CD4-positive, alpha-beta T cell treated with Interleukin-4 for 1 hour (primary cell): ENCODE measurements at regions not wholly inside any gene's neighbourhood (a gene's known extent, or its start where the extent isn't known, plus 50 kb on each side); places are given as distances from the start of the nearest gene placed in this dataset.

Experiments
- DNase-seq, 2 donors: peaks; one replicate each; pipeline ENCODE4 v3.0.0-alpha.2; 2020 to 2022

DNA sequence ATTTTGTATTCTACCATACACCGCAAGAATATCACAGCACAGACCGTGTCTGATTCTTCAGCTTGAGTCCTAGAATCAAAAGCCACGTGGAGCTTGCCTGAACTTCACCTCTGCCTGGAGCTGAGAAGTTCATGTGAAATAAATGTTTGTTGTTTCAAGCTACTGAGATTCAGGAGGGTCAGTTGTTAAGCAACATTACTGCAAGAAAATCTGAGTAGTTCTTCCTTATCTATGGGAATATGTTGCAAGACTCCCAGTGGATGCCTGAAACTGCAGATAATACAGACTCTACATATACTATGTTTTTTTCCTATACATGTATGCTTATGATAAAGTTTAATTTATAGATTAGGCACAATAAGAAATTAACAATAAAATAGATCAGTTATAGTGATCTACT is 995.3 kb downstream of the TBC1D22A start:
- no peak for DNase-seq

DNA sequence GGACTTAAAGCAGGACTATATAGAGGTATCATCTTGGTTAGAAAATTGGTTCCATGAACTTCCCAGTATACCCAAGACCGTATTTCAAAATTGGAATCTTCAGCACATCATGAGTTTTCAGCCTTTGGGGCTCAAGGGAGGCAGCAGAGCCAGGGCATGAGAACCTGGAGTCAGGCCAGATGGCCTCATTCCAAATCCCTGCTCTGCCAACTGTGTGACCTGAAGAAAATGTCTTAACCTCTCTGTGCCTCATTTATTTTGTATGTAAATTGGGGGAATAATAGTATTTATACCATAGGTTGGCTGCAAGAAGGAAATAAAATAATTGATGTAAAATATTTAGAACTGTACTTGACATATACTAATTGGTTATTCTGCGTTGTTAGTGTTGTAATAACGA is 987.6 kb downstream of the TBC1D22A start:
- no peak for DNase-seq

DNA sequence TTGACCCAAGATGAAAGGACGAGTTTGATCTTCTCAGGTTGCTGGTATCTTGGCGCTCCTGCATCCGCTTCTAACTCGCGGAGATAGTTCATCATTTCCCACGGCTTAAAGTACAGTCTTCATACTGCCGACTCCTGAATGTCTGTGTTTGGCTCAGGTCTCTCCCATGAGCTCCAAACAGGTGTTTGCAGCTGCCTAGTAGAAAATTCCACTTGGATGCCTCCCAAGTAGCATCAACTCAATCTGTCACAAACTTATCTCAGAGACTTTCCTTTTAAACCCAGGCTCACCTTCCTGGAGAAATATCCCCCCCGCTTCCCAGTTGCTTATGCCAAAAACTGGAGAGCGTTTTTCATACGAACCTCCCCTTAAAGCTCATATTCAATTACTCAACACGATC is 986.5 kb downstream of the TBC1D22A start:
- DNase-seq = no peak

DNA sequence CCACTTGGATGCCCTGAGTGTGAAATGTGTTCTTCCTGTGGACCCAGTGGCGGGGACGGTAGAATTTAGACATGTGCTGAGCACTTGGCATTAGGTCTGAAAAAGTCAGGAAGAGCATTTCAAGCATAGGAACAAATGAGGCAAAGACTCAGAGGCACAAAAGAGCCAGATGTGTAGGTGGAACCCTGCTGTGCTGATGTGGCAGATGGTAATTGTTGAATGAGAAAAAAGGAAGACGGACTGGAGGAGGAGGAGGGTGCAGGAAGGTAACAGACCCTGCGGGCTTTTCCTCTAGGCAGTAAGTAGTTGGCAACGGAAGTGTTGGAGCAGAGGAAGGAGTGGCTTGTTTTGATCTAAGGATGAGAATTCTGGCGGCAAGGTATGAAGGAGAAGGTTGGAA is 985.8 kb downstream of the TBC1D22A start:
- no peak for DNase-seq

DNA sequence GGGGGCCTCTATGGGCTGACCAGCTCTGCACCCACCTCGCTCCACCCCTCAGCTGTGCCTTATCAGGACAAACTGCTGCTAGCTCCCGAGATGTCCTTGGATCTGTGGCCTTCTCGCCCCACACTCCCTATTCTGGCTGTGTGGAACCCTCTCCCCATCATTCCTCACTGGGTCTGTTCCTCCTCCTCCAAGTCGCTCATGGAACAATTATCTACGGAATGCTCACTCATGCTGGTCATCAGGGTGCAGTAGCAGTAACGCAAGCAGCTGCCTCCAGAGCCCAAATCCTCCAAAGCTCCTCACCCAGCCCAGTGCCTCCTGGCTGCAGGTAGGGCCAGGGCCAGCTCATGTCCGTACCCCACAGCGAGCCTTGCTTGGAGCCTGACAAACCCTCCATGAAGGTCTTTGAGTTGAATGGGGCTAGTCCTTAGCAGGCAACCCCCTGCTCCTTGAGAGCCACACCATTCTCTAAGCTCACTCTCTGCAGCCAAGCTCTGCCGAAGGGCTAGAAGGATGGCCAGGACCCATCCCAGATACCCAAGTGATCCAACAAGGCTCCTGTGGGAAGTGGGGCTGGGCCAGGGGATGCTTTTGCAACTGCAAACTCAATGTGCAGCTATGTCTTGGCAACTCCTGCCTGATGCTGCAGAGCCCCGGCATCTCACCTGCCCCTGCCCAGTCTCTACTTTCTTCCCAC is 977.8 kb downstream of the TBC1D22A start:
- DNase-seq = no peak

DNA sequence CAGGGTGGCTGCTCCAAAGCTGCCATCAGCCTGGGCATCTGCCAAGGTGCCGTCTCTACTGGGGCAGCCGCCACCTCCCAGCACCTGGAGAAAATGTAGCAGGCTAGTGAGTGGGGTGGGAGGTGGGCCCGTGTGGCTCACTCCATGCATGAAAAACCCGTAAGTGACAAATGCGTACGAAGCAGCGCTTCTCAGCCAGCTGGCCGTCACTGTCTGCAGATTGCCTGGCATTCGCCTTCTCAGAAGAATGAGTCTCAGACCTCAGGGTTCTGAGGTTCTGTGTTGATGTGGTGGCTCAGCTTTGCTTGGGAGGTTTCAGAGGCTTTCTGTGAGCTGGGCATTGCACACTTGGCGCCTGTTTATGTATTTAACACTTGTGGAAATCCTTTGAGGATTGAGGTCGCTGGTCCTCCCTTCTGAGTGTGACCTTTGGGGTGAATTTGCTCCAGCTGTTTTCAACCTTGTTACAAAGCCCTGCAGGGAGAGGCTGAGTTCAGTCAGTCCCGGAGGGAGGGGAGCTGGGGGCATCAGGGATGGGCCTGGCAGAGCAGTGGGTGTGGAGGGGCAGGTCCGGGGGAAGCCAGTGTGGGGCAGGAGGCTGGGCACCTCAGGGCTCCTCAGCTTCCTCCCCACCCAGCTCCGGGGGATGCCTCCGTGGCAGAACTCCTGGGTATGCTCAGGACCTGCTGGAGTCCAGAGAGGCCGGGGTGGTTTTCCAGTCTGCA is 977.0 kb downstream of the TBC1D22A start:
- DNase-seq = no peak

DNA sequence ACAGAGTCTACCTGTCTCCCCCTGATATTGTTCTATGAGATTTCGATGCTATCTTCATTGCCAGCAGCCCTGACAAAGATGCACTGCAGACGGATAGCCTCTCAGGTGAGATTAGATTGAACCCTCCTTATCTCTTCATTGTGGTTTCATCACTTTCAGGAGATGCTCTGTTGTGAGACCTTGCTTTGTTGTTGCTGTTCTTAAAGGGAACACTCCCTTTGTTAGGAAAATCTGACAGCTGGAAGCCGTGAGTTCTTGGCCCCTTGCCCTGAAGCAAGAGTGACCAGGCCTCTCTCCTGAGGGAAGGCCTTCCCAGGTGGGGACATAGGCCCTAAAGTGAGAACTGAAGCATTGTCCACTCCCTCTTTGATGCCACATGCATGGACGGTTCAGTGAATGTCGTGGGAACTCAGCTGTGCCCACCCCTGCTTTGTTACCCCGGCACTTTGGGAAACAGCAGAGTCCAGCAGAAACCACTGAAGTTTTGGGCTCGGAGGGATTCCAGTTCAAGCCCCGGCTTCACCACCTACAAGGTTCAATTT is 976.1 kb downstream of the TBC1D22A start:
- no peak for DNase-seq

DNA sequence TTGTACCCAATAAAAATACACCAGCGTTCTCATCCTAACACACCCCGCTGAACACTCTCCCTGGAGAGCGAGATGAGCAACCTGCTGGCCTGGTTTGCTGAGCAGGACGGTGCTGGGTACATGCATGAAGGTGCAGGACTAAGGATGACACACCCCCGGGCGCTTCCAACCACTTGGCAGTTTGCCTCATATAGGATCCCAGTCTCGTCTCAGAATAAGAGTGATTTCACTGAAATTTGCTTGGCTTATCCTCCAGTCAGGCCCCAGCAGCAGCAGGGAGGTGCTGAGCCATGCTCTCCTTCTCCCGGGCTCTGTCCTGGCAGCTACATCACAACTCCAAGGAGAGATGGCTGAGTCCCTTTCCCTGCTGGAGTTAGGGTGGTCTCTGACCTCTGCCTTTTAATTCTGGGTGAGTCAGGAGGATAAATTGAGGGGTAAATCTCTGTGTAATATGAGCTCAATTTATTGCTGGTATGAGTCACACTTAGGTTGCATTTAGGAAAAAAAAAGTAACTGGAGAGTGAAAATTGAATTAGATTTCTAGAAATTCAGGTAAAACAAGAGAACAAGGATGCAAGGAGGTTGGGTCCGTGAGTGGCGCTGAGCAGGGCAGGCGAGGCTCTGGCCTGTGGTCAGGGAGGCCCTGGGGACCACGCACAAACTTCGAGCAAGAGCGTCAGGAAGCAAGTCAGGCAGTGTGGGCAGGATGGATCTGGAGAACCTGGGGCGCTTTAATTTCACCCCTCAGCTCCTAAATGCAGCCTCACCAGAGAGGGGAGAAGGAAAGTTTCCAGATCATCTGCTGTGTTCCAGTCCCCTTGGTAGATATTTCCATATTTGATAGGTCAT is 974.0 kb downstream of the TBC1D22A start:
- no peak for DNase-seq

DNA sequence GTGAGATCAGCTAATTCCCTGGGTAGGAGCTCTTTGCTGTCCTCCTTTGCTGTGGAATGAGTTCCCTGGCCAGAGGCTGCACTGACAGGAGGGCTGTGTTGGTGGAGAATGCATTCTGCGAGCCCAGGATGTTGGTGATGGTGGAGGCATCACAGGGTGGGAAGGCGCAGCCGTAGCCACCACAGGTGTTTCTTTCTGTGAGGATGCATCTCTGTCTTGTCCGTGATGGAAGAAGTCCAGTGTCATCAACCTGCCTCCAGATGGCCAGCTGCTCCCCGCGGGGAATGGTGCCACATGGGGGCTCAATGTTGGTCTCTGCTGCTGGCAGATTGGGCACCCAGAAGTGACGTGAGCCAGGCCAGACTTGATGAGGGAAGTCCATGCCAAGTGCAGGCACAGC is 972.1 kb downstream of the TBC1D22A start:
- DNase-seq = no peak

DNA sequence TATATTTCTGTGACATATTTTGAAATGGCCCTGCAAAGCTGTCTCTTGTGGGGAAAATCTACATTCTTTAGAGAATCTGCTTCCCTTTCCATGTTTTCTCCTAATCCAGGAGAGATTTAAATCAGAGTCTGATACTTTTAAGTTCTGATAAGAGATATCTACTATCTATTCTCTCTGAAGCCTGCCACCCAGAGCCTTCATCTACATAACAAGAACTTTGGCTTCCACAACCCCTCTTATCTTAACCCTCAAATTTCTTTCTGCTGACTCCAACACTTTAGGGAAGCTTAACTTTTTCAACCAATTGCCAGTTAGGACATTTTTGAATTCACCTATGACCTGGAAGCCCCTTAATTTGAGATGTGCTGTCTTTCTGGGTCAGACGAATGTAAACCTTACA is 965.2 kb downstream of the TBC1D22A start:
- DNase-seq = no peak

DNA sequence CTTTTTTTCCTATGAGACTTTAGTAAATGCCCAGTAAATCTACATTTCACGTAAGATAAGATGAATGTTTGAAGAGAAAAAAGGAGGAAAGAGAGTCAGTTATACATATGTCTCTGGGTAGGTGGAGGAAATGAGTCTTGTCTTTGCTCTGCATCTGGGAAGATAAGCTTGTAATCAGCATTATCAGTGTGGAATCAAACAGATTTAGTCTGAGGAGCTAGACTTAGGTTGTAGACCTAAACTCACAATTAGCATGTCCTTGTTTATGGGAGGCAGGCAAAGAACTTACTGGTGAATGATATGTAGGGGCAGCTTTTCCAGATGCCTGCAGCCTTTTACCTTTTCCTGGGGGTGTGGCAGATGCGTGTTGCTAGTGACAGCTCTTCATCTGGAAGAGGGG is 962.3 kb downstream of the TBC1D22A start:
- DNase-seq = no peak

DNA sequence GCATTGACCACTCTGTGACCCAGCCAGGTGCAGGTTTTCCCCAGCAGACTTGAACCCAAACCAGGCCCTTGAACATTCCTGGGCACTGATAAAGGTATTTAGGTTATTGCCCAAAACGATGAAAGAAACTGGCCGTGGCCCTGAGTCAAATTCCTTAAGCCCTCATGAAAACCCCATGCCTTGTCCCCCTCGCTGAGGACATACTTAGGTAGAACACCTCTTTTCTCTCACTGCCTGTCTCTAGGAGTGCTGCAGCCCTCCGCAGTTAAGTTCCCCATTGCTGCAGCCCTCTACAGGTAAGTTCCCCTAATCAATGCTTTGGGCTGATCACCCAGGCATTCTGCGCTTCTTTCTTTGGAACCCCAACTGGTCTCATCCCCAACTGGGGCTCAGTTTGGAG is 961.6 kb downstream of the TBC1D22A start:
- DNase-seq = no peak

DNA sequence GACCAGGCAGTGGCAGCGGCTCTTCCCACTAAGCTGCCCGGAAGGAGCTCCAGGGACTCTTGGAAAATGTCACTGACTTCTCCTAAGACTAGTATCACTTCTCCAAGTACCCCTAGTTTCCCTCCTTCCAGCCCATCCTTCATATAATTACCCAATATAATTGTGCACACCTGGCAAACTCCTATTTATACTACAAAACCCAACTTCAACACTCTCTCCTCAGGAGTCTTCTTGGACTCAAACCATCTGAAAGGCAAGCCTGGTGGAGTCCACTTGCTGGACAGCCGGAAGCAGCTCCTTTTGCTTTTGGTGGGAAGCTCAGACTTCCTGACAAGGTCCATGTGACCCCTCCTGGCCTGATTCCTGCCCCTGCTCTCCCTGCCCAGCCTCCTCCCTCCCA is 955.9 kb downstream of the TBC1D22A start:
- no peak for DNase-seq

DNA sequence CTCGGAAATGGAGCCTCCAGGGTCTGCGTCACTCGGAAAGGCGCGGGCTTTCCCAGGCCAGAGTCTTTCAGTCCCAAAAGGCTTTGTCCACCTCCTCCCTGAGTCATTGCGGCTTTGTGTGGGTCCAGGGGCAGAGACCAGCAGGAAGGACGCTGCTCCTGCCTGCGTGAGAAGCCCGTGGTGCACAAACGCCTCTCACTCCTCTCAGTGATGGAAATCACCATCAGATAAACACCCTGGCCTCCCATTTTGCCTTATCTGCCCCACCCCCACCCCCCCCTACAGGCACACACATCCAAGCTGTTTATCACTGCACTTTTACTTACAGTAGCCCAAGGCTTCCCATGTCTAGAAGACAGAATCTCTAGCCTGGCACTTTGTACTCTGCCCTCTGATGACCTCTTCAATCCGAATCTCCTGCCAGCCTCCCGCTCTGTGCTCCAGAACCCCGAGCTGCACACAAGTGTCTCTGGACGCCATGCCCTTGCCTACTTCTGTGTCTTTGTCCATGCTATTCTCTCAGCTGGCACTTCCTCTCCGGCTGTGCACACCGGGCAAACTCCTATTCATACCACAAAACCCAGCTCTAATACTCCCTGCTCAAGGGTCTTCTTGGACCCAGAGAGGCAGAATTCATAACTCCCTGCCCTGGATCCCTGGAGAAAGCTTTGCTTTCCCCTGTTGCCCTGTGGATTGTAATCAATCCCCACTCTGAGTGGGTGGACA is 954.6 kb downstream of the TBC1D22A start:
- no peak for DNase-seq

DNA sequence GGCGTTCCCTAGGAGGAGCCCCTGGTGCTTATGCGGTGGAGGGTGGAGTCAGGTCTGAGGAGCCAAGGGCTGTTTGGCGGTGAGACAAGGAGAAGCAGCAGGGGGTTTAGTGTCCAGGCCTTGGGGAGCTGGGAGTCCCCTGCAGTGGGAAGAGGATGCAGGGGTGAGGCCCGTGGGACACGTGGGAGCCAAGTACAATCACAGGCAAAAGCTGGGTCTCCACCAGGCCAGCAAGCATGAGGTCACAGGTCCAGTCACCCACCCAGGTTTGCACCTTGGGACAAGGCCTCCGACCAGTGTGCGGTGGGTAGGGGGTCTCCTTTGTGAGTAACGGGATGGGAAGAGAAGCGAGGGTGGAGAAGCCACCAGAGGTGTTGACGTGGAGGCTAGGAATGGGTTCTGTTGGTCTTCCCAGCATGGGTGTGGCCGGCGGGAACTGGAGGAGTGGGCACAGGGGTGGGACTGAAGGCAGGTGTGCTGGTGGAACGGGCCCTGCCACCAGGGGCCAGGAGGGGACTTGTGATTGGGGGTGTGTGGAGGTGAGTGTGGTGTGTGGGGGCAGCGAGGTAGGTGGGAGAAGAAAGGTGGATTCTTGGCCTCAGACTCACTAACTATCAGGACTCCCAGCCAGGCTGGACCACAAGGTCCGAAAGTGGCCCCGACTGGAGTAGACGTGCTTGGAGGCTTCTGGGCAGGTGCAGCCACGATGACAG is 953.6 kb downstream of the TBC1D22A start:
- no peak for DNase-seq

DNA sequence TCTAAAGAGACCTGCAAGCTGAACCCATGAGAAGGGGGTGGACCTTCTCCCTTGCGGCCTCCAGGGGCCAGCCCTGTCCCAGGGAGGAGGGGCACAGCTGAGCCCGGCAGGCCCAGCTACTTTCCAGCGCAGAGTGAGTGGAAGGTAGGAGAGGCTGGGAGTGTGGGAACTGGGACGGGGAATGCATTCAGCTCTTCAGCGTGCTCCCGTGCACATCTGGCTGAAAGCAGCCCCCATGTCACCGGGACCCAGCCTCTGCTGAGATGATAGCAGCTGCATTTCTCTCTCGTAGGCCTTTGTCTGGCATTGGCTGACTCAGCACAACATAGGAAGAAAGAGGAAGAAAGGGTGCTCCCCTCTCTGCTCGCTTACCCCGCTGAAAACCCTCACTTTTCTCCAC is 951.5 kb downstream of the TBC1D22A start:
- DNase-seq = no peak

DNA sequence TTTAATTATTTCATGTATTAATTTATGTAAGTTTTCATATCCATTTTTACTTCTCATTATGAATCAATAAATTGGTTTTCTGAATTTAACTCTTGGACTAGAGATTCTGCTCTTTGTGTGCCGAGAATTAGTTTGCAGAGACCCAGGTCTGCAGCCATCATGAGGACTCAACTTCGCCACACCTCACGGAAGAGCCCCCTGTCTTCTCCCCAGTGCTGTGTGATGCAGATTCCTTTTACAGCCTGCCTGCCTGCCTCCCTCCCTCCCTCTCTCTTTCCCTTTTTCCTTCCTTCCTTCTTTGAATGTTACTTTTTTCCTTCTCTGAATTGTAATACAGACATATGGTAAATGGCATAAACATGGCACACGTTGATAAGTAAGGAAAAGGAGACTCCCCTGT is 947.7 kb downstream of the TBC1D22A start:
- DNase-seq = no peak

DNA sequence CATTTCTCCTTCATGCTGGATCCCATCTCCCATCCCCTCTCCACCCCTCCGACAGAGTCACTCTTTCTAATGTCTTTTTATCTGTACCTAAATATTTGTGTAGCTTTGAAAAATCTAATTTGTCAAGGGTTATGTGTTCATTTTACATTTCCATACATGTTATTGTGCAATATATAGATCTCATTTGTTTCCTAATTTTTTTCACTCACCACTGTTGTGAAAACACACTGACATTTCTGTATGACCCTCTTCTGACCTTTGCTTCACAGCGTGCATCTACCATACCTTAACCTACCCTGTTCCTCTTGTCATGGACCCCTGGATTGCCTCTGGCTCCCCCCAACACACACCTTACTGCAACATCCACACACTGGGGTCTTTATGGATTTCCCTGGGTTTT is 942.9 kb downstream of the TBC1D22A start:
- DNase-seq = no peak

DNA sequence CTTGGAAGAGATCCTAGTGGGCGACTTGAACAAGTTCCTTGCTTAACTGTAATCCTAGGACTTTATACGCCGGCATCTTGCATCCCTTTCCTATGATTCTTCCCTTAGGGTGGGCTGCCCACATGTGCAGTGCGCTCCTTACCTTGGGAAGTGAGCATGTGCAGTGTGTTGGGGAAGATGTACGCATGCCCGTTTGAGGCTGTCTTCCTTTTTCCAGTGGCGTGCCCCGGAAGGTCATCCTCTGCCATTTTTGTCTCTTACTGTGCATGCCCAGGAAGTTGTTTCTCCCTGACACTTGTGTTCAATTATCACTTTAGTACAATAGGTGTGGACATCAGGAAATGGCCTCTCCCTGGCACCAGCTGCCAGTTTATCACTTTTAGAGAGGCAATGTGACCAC is 936.5 kb downstream of the TBC1D22A start:
- no peak for DNase-seq

DNA sequence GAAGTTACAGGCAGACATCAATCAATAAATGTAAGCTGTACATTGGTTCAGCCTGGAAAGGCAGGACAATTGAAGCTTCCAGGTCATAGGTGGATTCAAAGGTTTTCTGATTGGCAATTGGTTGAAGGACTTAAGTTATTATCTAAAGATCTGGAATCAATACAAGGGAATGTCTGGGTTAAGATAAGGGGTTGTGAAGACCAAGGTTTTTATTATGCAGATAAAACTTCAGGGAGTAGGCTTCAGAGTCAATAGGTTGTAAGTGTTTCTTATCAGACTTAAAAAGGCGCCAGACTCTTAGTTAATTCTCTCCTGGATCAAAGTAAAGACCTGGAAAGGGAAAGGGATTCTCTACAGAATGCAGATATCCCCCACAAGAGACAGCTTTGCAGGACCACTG is 935.4 kb downstream of the TBC1D22A start:
- no peak for DNase-seq

DNA sequence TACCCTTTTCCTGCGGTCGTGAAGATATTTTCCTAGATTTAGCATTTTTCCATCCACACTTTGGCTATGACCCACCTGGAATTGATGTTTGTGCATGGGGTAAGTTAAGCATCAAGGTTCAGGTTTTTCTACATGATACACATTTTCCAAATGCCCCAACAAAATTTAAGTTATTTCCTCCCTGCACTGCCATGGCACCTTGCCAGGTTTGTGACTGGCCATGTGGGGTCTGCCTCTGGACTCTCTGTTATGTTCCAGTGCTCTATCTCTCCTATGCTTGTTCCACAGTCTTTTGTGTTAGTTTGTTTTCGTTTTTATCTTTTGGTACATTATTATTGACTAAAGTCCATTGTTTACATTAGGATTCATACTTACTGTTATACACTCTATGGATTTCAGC is 934.3 kb downstream of the TBC1D22A start:
- DNase-seq = no peak

DNA sequence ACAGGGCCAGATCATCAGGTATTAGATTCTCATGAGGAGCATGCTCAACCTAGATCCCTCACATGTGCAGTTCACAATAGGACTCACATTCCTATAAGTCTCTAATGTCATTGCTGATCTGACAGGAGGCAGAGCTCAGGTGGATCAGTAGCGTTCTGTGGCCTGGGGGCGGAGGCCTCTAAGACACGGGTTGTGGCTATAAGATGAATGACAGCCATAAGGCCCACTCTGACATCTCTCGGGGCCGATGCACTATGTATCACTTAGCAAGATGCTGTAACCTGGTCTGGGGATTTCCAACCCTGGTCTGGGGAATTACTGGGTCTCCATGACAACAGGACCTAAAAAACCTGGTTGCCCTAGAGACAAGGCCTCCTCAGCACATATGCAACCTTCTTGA is 932.7 kb downstream of the TBC1D22A start:
- DNase-seq = no peak
